NCI-H1105 treated with DMSO at 0.1 percent for 48 hours (cell line): ENCODE measurements at regions not wholly inside any gene's neighbourhood (a gene's known extent, or its start where the extent isn't known, plus 50 kb on each side); places are given as distances from the start of the nearest gene placed in this dataset.

Source experiments
- DNase-seq: peaks from one replicate; lab custom pipeline; 2025; lab: John Stamatoyannopoulos, UW

DNA sequence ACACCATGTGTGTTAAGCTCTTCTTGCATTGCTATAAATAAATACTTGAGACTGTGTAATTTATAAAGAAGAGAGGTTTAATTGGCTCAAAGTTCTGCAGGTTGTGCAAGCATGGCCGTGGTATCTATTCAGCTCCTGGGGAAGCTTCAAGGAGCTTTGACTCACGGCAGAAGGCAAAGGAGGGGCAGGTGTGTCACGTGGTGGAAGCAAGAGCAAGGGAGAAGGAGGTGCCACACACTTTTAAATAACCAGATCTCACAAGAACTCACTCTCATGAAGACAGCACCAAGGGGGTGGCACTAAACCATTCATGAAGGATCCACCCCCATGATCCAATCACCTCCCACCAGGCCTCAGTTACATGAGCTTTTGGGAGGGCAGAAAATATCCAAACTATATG, 193.7 kb downstream of the ERMARD start:
- DNase-seq = no peak

GRCh38 chr6:169944415-169944814, 193.0 kb downstream of the ERMARD start:
- no peak for DNase-seq

GRCh38 chr6:169944061-169944337, 192.6 kb downstream of the ERMARD start:
- DNase-seq = no peak

- DNase-seq = no peak
Measured at GRCh38 chr6:169943241-169944060, 192.0 kb downstream of the ERMARD start.

DNA sequence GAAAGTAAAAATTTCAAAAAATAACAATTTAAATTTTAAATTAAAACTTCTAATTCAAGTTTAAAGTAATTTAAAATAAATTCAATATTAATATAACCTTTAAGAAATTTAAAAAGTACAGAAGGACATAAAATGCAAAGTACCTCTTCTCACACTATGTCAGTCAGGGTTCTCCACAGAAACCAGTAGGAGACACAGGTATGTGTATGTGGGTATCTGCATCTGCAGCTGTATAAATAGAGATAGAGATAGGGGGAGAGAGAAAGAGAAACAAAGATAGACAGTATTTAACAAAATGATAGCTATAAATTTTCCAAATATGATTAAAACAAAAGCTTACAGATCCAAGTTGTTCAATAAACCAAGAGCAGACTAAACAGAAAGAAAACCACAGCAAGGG, 190.8 kb downstream of the ERMARD start:
- DNase-seq = no peak

DNA sequence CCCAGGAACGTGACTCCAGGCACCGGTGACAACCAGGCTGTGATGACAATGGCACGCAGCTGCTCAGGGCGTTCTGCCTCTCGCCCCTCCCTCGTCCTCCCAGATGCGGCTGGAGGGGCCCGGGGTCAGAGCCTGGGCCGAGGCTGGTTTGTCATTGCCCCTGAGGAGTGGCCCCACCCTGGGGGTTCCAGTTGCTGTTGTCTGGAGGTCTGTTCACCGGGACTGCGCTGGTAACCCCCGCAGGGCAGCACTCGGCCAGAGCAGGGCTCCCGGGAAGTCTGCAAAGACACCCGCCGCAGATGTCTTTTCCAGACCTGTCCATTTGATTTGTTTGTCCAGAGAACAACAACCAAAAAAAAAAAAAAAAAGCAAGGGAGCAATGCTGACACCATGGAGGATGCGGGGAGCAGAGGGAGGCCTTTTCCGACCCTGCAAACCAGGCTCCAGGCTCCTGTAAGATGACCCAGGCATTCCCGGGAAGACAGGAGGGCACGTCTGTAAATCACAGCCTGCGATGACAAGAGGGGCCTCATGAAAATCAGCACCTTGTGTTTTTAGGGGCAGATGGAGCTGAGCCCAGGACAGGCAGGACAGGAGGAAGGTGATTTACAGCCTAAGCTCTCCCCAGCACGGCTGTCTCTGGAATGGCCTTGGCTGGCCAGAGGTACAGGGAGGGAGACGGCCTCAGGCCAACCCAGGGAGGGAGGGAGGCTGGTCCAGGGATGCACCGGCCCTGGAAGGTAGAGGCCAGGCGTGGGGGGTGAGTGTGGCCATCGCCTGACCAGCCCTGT, 189.3 kb downstream of the ERMARD start:
- no peak for DNase-seq

DNA sequence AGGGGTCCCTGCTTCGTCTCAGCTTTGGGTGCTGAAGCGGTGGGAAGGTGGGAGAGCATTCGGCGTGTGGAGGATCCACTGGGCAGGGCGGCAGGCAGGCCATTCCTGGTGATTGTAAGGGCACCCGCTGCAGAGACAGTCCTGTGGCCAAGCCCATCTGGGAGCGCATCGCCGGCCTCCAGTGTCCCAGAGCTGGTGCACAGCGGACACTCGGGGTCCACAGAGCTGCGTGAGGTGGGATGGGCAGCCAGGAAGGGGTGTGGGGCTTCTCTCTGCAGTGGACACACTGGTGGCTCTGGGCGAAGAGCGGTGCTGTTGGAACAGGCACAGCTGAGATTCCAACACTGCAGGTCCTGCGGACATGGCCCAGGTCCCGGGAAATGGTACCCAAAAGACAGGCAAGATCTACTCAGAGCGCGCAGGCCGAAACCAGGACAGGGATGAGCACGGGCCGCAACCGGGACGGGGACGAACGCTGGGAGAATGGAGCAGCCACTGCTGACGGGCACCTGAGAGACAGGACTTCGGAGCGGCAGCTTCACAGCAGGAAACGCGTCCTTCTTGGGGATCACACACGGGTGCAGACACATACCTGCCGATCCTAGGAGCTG, 188.2 kb downstream of the ERMARD start:
- no peak for DNase-seq

DNA sequence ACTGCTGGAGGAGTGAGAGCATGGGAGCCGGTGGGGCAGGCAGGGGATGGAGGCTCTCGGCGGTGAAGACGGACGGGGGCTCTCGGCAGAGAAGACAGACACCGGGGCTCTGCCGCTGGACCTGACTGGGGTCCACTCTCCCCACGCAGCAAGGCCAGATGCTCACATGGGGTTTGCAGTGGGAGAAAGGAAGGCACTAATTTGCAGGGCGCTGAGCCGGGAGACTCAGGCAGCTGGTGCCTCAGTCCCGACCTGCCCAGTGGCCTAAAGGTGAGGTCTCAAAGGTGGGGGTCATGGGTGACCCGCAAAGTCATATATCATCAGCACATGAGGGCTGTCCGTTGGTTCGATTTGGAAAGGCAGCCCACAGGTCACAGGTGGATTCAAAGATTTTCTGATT, 187.3 kb downstream of the ERMARD start:
- DNase-seq = no peak

GRCh38 chr6:169938262-169938701, 186.9 kb downstream of the ERMARD start:
- DNase-seq = no peak

DNA sequence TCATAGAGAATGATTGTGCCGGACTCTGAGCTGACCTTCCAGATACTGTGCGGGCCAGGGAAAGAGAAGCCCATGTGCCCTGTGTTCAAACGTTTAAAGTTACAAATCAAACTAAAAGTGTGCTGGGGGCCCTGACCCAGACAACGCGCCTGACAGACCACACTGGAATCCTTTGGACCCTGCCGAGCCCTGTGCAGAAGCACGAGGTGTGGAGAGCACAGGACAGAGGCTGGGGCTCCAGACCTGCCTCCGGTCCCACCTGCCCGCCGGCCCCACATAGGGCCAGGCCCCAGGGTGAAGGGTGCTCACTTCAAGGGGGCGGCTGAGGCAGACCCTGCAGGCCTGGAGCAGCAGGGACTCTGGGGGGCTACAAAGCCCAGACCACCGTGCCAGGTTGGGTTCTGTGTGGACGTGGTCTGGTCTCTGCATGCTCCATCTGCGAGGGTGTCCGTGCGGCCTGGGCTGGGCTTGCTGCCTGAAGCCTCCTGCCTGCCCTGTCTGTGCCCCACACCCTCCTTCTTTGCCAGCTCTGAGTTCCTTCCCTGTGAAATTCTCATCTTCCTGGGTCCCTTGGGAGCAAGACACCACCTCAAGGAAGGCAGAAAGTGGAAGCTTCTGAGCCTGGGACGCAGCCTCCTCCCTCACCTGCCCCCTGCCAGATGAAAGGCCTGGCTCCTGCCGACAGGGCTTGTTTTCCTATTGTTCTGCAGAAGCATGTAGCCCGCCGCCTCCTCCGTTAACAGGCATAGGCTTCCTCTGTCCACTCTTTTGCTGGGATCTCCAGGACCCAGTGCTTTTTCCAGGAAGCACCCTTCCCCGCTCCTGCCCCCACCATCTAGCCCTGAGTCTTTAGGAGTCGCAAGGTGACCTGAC, 186.2 kb downstream of the ERMARD start:
- DNase-seq = no peak

DNA sequence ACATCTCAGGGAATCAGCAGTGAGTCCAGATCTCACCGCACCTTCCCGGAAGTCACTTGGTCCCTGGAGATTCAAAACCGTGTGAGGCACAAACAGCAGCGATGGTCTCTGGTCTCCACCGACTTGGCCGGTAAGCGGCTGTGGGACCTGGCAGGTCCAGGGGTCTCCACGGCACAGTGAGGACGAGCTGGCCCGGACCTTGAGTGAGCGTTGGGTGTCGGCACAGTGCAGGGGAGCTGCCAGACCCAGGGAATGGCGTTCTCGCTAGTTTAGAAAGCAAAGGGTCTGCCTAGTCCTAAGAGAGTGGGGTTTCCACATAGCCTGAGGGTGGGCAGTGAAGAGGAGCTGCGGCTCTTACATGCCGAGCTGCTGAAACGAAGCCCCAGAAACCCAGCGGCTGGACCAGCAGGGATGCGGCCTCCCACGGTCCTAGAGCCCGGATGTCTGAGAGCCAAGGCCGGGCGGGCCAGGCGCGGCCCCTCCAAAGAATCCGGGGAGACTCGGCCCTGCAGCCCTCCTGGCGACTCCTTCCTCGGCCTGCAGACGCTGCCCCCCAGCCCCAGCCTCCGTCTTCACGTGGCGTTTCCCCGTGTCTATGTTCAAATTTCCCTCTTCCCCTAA, 185.0 kb downstream of the ERMARD start:
- DNase-seq = no peak

- no peak for DNase-seq
Measured at GRCh38 chr6:169935861-169936260, 184.4 kb downstream of the ERMARD start.

GRCh38 chr6:169935348-169935718, 183.9 kb downstream of the ERMARD start:
- DNase-seq = no peak

DNA sequence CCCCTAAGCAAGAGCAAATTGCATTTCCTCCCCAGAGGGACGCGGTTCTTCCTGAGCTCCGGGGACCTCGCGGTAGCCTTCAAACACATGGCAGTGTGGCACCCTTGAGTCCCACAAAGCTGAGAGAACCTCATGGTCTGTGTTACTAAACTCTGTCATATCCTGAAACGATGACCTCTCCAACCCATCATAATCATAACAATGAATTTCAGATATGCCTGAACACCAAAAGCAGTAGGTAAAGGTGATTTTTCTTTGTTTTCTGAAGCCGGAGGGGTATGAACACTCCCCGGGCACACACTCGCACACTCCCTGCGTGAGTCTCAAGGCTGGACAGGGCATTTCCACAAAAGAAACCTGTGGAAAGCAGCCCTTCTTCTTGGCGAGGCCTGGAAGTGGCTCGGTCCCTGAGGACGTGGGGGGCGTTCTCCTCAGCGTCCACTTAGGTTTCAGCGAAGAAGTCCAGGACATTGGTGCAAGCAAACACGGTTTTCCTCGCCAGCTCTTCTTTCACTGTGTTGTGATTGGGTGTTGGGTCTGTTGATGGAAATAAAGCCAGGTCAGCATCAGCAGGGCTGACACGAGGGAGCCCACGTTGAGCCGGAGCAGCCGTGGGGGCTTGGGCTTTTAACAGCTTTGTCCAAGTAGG, 183.4 kb downstream of the ERMARD start:
- DNase-seq = no peak

- DNase-seq = no peak
Measured at GRCh38 chr6:169933839-169934698, 182.6 kb downstream of the ERMARD start.

DNA sequence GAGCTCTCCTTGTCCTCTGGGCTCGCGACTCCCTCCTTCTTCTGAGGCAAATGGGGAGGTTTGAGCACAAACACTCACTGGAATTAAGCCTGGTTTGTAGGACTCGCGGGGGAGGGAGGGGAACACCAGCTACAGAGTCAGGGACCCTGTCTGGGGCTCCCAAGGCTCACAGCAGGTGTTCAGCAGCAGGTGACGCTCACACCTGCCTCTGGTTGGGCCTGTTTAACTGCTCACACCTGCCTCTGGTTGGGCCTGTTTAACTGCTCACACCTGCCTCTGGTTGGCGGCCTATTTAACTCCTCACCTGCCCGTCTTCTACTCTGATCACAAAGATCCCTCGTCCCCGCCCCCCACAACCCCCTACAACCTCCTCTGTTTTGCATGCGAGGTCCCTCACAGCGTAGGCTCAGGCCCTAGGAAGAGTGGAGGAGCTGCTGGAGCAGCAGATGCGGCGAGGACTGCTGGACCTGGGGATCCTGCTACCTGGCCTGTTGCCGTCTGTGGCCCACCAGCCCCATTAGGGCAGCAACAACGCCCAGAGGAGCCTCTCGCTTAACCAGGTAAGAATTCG, 181.9 kb downstream of the ERMARD start:
- DNase-seq = peak; percentile 63

- DNase-seq = no peak
Measured at GRCh38 chr6:169932491-169932890, 181.1 kb downstream of the ERMARD start.

DNA sequence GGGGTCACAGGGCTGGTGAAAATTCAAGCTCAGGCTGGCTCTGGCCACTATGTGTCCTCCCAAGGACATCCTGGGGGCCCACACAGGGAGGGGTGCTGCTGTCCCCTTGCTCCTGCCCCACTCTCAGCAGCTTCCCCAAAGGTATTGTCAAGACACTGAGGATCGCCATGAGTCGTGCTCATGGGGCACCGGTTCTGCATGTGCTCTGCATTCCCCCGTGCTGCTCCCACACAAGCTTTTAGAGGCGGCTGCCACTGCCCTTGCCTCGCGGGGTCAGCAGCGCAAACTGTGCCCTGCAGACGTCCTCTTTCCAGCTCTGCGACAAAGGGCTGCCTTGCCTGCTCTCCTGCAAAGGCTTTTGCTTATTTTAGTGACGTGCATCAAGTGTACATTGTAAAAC, 179.8 kb downstream of the ERMARD start:
- no peak for DNase-seq

DNA sequence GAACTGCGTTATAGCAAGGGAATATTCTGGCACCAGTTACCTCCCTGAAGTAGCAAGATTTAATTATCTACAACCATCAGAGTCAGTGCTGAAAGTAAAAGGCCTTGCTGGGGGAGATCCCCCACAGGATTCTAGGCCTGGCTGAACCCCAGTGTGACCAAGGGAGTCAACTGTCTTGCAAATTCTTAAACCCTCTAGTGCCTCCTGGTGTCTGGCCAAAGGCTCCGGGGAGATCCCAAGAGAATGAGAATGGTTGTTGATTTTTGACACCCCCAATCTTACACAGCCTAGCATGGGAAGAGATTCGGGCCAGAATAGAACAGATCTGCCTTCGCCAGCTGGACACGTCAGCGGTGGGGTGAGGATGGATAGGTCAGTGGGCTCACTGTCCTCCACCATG, 179.4 kb downstream of the ERMARD start:
- no peak for DNase-seq

- DNase-seq = no peak
Measured at GRCh38 chr6:169927711-169928110, 176.3 kb downstream of the ERMARD start.
